PFSK-1 (cell line): ENCODE measurements at regions not wholly inside any gene's neighbourhood (a gene's known extent, or its start where the extent isn't known, plus 50 kb on each side); places are given as distances from the start of the nearest gene placed in this dataset.

ENCODE experiments used
- POLR2AphosphoS5 ChIP-seq: IDR thresholded peaks from 2 replicates; pipeline ENCODE4 v1.6.1; 2012; ENCODE audit warnings: low read depth, mild to moderate bottlenecking, control low read depth, low read length, moderate library complexity
- TAF1 ChIP-seq: IDR thresholded peaks from 2 replicates; pipeline ENCODE4 v1.6.1; 2012; ENCODE audit warnings: low read length, control low read depth, borderline replicate concordance; ENCODE audit not compliant: insufficient read depth

- TF ChIP-seq POLR2AphosphoS5 (no peak), TAF1 (no peak)
Measured at GRCh38 chr17:79389896-79390295, 221.0 kb downstream of the RBFOX3 start.
